Spleen (tissue), 7 donors: ENCODE measurements at regions not wholly inside any gene's neighbourhood (a gene's known extent, or its start where the extent isn't known, plus 50 kb on each side); places are given as distances from the start of the nearest gene placed in this dataset.

Experiments
- CTCF ChIP-seq, 11 experiments: fragments of 200-600 bp in 7 of 11; fragments of 450-650 bp in 4 of 11; sonication (generic) in 4 of 11; IDR thresholded peaks in 8 of 11; conservative IDR thresholded peaks in 3 of 11; 1 replicate in 7 of 11; 2 replicates in 4 of 11; pipeline versions ENCODE4 v1.4.0 to v1.8.0; 2016 to 2021; ENCODE audit warnings: antibody characterized with exemption in 11 of 11, inconsistent platforms in 4 of 11, mild to moderate bottlenecking in 1 of 11
- POLR2AphosphoS5 ChIP-seq, 3 donors: sonication (generic); formaldehyde crosslinking; IDR thresholded peaks; one replicate each; pipeline ENCODE4 v1.5.1; 2017; ENCODE audit warnings: antibody characterized with exemption in 3 of 3
- donor health status: DM: no; HTN: no; CAD: no; lungs with moderate emphysema.
- donor health status: DM: no; HTN: no; CAD: no.
- donor health status: DM: no; HTN: no; CAD: no.

GRCh38 chr10:59087486-59087885 is 89.0 kb upstream of the PHYHIPL start:
- TF ChIP-seq CTCF (IDR thresholded peaks at IDR 0.05 in 8 of 11, conservative IDR thresholded peaks at IDR 0.05 in 3 of 11): no peak
- no peak for TF ChIP-seq POLR2AphosphoS5 (IDR thresholded peaks at IDR 0.05)
